Hematopoietic multipotent progenitor cell treated with erythropoietin and hydrocortisone succinate and interleukin-3 and kit ligand, for 15 days (in vitro differentiated cells): ENCODE measurements at regions not wholly inside any gene's neighbourhood (a gene's known extent, or its start where the extent isn't known, plus 50 kb on each side); places are given as distances from the start of the nearest gene placed in this dataset.
A peak's percentile ranks its signal among the peaks of the same experiment; 100 is the strongest.

ENCODE experiments used
- DNase-seq: peaks from one replicate; pipeline ENCODE4 v3.0.0-alpha.2; 2015; ENCODE audit warnings: low spot score

DNA sequence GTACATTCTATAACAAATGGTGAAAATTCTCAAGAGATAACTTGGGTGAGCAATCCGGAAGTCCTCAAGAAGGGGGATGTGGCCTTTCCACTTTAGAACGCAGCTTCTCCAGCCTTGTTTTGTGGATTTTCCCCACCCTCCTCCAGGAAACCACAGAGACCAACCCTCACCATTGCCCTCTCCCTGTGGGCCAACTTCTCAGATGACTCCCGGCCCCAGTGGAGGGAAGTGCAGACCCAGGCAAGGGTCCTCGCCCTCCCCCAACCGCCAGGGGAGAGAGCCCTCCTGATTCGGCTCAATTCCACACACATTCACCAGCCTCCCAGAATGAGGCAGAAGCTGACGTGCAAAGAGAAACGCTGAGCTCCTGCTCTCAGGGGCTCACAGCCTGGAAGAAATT lies 277.2 kb downstream of the EIPR1 start:
- DNase-seq, result no peak

DNA sequence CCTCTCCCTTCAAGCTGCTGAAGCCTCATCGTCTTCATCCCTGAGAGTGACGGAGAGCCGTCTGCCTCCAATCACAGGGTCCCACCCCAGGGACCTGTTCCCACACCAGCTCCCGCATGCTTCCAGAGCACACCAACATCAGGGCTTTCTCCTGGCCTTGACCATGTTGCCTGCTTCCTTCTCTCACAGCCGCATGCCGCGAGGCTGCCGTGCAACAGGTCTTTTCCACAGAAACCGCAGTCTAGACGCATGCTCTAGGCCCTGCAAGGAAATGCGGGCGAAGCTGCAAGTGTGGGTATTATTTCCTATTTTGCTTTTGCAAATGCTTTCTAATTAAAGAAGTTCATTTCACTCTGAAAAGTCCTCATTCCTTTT lies 277.8 kb downstream of the EIPR1 start:
- DNase-seq, result no peak

DNA sequence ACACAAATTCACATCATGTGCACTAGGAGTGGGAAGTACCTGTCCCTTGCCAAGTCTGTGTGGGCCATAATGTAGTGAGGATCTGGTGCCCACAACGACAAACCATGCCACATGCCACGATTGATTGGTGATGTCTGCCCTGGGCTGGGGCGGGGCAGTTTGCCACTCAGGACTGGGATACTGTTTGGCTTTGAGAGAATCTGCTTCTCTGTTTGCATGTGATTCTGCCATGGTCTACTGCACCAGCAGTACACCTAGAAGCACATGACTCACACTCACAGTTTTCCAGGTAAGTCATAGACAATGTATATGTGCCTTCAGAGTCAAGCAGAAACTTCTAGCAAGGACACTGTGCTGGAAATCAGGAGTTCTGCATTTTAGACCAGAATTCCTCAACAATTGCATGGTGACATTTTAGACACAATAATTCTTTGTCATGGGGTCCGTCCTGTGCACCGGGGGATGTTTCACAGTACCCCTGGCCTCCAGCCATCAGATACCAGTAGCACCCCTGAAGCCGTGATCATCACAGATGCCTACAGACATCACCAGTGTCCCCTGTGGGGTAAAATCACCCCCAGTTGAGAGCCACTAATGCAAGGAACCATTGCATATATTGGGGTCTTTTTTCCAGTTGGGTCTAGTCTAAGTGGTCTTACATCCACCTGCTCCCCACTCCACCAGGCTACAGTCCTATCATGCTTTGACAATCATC lies 278.3 kb downstream of the EIPR1 start:
- no peak for DNase-seq

DNA sequence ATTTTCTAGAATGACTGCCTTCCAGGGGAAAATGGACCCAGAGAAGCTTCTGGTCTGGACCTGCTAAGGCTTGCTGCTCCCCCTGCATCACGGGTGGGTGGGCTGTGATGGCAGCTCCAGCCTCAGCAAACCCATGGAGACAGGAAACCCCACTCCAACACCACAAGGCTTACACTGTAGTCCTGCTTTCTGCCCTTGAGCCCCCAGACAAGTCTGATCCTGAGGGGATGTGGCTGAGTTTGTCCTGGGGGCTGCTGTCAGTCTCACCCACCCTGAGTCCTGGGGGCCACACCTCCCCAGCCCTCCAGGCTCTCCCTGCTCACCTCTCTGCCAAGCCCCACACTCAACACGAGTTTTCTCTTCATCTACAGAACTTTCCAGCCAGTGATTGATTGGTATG lies 279.4 kb downstream of the EIPR1 start:
- DNase-seq, result no peak

DNA sequence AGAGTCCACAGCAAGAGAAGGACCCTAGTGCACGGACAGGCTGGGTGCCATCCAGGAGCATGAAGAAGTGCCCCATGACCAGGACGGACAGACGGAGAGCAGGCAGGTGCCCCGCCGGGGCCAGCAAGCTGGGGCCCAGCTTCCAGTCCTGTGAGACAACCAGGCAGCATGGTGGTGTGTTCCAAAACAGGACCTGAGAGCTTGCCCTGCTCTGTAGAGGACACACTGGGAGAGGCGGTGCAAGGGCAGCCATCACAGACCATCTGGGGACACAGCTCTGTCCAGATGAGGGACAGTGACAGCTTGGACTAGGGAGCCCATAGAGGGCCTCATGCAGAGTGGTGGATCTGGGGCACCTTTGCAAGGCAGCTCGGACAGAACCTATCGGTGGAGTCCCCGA lies 279.8 kb downstream of the EIPR1 start:
- no peak for DNase-seq

DNA sequence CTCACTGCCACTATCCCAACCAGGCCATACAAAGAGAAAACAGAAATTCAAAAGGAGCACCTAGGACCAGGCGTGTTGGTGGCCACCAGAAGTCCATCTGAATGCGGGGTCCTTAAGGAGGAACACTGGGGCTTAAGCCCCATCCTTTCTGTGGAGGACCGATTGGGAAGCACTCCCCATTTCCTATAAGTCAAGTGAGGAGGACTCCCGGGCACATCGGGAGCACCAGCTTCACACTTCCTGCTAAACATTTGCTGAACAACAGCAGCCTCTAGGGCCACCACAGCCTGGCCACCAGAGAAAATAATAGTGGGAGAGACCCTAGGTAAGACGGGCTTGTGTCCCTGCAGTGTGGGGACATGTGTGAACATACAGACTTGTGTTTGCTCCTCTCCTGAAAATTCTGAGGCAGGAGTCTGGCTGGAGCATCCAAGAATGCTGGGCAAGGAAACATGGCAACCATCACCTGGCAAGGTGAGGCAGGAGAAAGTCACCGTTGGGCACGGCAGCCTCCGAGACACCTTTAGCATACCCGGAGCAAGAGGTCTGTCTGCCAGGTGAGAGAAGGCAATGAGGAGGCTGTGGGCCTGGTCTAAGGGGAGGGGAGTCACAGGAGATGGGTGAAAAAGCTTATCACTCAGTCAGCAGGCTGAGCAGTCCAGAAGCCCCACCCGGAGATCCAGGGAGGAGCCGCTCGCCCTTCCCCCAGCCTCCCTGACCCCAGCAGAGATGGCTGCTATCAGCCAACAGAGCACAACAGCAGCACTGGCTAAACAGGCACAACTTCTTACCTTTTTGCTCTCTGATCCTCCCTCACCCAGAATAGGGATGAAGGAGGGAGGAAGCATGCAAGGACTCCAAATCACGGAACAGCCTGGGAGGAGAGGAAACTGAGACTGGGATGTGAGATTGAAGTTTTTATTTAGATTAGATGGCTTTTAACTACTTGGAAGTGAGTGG lies 282.3 kb downstream of the EIPR1 start:
- DNase-seq, result peak; percentile 72

DNA sequence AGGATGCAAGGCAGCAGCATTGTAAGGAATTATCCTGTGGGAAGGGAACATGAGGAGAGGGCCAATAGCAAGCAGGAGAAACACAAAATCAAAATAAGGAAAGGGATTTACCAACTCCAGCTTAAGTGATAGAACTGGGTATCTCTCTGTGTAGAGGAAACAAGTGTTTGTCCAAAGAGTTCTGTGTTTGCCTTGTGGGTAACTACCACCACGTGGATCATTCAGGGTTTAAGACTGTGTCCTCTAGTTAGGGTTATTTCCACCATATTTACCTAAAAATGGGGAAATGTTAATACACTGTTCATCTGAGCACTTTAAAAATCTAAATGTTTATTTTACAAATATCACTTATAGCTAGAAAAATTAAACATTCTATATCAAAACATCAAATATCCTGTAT lies 283.3 kb downstream of the EIPR1 start:
- DNase-seq, result no peak

DNA sequence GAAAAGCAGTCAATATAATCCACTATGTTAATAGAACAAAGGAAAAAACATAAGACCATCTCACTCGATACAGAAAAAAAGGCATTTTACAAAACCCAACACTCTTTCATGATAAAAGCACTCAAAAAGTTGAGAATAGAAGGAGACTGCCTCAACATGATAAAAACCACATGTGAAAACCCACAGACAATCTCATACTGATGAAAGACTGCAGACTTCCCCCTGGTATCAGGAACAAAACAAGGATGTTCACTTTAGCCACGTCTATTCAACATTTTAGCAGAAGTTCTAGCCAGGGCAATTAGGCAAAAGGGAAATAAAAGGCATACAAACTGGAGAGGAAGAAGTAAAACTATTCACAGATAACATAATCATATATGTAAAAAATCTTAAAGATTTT lies 285.9 kb downstream of the EIPR1 start:
- no peak for DNase-seq

DNA sequence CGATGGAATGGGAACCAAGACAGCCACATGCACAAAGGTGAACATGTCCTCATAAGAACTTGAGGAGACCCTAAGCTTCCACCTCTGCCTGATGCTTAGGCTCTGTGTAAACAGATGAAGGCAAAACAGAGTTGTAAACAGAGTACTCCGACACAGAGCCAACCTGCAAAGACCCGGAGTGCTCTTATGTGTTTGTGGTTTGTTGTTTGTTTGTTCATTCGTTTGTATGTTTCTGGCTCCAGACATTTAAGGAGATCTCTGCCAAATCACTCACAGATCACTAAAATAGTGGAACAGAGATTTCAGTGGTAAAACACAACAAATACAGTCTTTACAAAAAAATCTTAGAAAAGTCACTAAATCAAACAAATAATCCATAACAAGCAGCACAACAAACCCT lies 294.9 kb downstream of the EIPR1 start:
- no peak for DNase-seq

DNA sequence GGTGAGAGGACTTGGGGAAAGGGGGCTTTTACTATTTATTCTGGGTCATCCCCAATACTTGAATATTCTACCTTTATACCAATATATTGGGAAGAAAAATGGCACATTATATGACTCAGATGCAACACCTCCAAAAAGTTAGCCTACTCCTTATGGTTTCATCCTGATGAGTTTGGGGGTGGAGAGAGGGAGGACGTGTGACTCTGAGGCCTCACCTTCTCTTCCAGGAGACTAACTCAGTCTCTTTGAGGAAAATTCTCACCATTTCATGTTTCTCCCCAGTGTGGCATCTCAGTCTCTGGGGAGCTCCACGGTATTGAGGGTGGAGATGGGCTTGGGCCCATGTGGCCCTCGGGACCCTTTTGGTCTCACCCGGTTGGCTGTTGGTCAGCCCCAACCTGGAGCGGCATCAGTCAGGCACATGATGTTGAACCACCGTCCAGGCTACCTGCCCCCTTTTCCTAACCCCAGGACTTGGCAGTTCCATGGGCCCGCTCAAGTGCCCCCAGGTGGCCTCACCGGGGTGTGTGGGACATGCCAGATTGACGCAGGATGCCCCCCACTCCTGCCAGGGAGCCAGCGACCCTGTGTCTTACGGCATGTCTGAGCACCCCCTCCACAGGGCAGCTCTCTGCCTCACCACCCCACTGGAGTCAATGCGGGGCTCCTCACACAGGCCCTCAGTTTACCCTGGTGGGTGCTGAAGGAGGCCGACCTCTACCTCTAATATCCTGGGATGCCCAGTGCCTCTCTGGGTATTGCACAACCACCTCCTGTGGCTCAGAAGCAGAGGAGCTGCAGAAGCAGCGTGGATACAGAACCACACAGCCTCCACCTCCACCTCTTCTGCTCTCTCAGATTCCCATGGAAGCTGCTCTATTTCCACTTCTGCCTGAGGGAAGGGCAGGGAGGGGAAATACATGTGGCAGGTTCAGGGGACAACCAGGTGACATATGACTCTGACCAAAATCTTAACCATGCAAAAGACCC lies 297.4 kb downstream of the EIPR1 start:
- DNase-seq, result no peak

DNA sequence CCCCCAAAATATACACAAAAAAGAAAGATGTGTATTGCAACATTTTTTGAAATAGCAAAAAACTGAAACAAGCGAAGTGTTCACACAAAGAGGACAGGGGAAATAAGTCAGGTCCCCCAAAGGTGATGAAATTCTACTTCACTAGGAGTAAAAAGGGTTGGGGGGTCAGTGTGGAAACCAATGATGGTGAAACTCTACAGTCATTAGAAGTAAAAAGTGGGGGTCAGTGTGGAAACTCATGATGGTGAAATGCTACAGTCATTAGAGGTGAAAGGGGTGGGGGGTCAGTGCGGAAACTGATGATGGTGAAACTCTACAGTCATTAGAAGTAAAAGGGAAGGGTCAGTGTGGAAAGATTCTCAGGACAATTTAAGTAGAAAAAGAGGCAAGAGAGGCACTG lies 298.2 kb downstream of the EIPR1 start:
- DNase-seq, result no peak

DNA sequence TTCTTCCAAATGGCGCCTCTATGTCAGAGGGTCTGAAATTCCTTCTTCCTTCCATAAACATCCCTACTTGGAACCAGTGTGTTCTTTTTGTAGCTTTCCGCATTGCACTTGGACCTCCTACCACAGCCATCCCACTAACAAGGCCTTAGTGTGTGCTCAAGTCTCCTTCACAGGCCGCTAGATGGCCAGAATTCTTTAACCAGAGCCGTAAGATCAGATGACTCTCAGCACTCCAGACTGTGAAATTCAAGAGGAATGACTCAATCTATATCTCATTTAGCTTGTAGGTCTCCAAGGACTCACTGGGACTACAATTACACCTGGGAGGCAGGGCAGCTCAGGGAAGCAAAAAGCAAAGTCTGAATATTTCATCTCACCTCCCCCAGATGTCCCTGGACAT lies 298.9 kb downstream of the EIPR1 start:
- DNase-seq, result no peak

DNA sequence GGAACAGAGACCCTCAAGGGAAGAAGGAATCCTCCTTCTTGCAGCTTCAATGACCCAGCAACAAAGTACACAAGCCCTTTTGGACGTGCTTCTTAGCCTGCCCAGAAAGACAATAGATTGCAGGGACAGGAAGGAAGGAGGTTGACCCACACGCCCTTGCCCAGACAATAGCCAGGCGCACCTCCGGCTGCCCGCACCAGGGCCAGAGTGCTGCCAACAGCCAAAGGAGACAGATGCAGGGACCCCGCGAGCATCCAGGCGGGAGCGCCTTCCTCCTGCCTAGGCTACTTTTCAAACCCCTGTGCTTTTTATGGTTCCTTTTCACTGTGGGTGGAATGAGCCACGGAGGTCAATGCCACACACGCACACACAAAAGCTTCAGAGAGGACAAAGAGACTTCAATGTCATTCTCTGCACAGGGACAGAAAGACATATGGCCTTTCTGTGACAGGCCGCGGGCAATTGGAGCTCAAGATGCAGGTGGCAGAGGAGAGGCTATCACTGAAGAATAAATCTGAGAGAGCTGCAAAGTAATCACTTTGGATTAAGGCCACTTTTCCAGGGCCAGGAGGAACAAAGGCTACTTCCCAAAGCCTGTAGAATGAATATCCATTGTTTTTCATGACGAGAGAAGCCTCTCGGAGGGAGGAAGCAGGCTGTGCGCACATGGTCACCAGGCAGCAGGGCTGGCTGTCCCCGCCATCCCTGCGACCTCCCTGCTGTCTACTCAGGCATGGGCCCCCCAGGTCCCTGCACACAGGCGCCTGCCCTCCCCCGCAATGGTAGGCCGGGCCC lies 300.6 kb downstream of the EIPR1 start:
- no peak for DNase-seq

DNA sequence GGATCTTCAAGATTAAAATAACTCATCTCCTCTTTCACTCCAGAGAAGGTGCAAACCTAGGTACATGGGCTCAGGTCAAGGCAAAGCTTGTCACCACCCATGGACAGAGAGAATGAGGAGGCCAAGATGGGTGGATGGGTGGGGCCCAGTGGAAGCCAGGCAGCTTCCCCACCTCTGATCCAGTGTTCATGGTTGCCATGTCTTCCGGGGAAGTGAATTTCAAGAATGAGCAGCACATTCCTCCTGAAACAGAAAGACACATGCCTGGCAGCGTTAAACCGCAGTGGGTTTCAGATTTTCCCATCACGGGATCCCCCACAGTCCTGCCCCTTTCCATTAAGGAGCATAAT lies 301.7 kb downstream of the EIPR1 start:
- no peak for DNase-seq

DNA sequence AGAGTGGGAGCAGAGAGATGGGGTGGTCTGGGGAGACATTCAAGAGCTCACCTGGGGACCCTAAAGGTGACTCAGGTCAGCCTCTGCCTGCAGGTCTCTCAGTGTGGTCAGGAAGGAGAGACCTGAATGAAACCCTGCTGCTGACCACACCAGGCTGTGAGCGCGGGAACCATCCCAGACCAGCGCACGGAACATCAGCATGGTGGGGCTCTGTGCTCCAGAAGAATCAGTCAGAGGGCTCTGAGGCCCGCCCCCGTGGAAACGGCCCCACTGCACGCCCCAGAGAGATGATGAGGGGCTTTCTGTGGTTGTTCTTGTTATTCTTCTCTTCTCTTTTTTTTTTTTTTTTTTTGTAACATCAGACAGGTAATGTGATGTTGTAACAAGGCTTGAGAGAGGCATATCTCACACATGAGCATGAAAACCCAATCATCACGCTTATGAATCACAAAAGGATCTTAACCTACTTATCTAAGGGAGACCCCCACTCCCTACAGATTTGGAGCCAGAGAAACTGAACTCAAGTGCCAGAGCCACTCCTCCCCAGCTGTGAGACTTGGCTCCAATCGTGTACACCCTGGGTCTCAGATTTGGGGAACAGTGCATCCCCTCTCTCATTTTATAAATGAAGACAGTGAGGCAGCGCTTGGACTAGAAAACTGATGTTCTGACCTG lies 302.2 kb downstream of the EIPR1 start:
- no peak for DNase-seq

DNA sequence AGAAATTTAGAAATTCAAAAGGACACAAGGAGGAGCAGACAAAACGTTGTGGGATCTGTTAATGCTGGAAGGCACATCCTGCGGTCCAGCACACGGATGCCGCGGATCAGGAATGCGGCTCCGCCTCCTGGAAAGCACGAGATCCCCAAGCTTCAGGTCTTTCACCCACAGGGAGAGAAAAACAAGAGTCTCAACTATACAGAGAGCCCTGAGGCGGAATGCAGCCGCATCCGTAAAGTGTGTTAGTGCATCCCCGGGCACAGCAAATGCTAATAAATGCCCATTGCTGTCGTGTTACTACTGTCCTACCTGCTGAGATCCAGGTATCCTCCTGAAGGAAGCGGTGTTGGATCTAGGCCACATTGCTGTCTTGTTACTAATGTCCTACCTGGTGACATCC lies 303.9 kb downstream of the EIPR1 start:
- no peak for DNase-seq

DNA sequence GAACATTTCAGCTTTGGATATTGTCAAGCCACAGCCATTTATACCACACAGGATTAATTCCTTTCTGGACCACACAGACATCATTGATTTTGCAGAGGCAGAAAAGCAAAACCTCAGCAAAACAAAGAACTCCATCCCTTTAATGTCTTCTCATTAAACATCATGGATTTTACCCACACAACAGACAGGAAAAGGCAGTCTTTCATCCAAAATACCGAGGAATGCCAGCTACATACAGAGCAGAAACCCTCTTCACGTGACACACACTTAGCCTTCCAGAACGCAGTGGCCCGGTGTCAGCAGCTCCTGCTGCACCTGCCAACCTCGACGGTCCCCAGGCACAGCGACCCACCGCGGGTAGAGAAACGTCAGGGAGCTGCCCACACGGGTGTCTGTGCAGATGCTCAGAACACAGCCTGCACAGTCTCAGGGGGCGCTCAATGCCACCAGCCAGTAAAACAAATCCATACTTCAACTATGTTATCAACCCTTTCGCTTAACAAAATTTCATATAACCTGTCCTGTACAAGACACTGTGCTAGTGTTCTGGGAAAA lies 304.5 kb downstream of the EIPR1 start:
- DNase-seq, result no peak

DNA sequence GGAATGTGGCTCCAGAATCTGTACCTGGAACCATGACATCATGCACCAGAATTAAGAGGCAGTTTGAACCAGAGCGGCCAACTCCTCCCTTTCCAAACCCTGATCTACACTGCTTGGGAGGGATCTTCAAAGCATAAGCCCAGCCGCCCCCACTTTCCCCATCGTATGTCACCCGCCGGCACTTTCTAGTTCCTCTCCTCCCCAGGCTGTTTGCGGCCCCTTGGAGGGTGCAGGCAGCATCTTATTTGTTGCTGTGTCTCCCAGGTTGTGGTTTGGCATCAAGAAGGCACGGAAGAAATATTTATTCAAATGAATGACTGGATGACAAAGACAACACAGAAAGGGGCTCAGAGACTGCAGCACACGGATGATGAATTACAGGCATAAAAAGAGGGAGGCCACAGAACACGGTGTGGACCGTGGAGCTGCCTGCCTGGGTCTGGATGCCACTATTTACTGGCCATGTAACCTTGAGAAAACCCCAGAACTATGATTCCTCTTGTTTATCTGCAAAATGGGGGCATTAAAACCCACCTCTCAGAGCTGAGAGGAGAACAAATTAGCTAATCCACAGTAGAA lies 305.8 kb downstream of the EIPR1 start:
- DNase-seq, result no peak

DNA sequence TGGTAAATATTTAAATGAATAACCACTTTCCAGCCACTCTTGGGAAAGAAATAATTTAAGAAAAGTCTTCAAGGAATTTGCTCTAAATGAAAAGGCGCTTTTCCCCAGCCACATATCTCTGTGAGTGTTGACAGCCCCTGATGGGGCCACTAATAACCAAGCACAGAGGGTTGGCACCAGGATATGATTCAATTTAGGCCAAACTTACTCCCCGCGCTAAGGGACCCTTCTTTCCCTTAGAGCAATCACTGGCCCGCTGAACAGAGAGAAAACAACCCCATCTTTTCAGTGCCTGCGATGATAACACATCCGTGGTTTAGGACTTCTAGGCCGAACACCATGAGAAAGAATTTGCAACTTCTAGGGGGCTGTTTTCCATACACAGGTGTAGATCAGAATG lies 310.8 kb downstream of the EIPR1 start:
- DNase-seq, result no peak

DNA sequence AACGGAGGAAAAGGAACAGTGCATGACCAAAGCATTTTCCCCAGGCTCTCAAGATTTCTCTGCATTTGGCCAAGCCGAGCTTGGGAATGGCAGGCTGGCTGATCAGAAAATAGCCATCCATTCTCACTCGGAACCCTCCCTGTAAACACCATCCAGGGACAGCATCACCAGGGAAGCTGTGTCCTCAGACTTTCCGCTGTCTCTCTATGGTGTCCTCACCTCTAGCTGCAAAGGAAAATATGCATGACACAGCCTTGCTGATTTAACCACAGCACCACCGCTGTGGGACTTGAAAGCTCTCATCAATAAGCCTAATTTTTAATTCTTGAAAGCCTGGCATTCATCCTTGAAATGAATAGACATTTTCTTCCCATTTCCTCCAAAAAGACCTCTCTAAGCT lies 311.7 kb downstream of the EIPR1 start:
- no peak for DNase-seq
